CD8-positive, alpha-beta memory T cell (primary cell): ENCODE measurements at regions not wholly inside any gene's neighbourhood (a gene's known extent, or its start where the extent isn't known, plus 50 kb on each side); places are given as distances from the start of the nearest gene placed in this dataset.
"Not testable (repeated sequence)": the region's sequence is repeated elsewhere in the genome, so short reads cannot be mapped to it uniquely, and the experiment has no call there.

Experiments used
- CTCF ChIA-PET: fragments of 350-600 bp; sonication (Branson Sonifier 250); formaldehyde crosslinking; loops from one replicate; lab custom pipeline; 2021; ENCODE audit warnings: antibody characterized with exemption; lab: Charles Lee
- POLR2A ChIA-PET: fragments of 350-600 bp; sonication (Branson Sonifier 250); formaldehyde crosslinking; loops from one replicate; lab custom pipeline; 2021; ENCODE audit warnings: antibody characterized with exemption; lab: Charles Lee
- DNase-seq, 5 donors: peaks; one replicate each; pipeline versions ENCODE4 v3.0.0 to v3.0.0-alpha.2; 2020 to 2022; ENCODE audit warnings: mixed read lengths in 1 of 5
- H3K27ac ChIP-seq: one replicate; pipeline ENCODE4 v1.7.0; 2013; ENCODE audit warnings: low read depth, mild to moderate bottlenecking, low read length, moderate library complexity
- H3K27me3 ChIP-seq: 2 replicates; pipeline ENCODE4 v1.7.0; 2013; ENCODE audit warnings: low read length, mild to moderate bottlenecking; ENCODE audit not compliant: insufficient read depth, poor library complexity, severe bottlenecking
- H3K36me3 ChIP-seq: 2 replicates; pipeline ENCODE4 v1.7.0; 2013; ENCODE audit warnings: mild to moderate bottlenecking, low read length, moderate library complexity; ENCODE audit not compliant: insufficient read depth
- H3K4me1 ChIP-seq: 2 replicates; pipeline ENCODE4 v1.7.0; 2013; ENCODE audit warnings: mild to moderate bottlenecking, low read length, moderate library complexity; ENCODE audit not compliant: insufficient read depth
- H3K4me3 ChIP-seq: 2 replicates; pipeline ENCODE4 v1.7.0; 2013; ENCODE audit warnings: mild to moderate bottlenecking, low read length
- H3K9me3 ChIP-seq: 2 replicates; pipeline ENCODE4 v1.7.0; 2013; ENCODE audit warnings: mild to moderate bottlenecking, low read length
- H3K27ac Mint-ChIP-seq, 8 donors: one replicate each; pipeline ENCODE4 v1.8.0; 2020 to 2021; ENCODE audit warnings: mixed read lengths in 8 of 8, mild to moderate bottlenecking in 6 of 8, inconsistent platforms in 3 of 8, moderate library complexity in 3 of 8
- H3K27me3 Mint-ChIP-seq, 2 donors: one replicate each; pipeline ENCODE4 v1.8.0; 2020 to 2021; ENCODE audit warnings: mixed read lengths in 2 of 2, mild to moderate bottlenecking in 1 of 2, moderate library complexity in 1 of 2
- H3K36me3 Mint-ChIP-seq, 3 donors: one replicate each; pipeline ENCODE4 v1.8.0; 2020 to 2021; ENCODE audit warnings: mixed read lengths in 3 of 3, inconsistent platforms in 1 of 3, mild to moderate bottlenecking in 1 of 3
- H3K4me1 Mint-ChIP-seq, 3 donors: one replicate each; pipeline ENCODE4 v1.8.0; 2020 to 2021; ENCODE audit warnings: mixed read lengths in 3 of 3, inconsistent platforms in 1 of 3, mild to moderate bottlenecking in 1 of 3
- H3K4me3 Mint-ChIP-seq, 7 donors: one replicate each; pipeline ENCODE4 v1.8.0; 2020 to 2021; ENCODE audit warnings: mixed read lengths in 7 of 7, mild to moderate bottlenecking in 6 of 7, moderate library complexity in 4 of 7, inconsistent platforms in 2 of 7
- H3K9me3 Mint-ChIP-seq, 5 donors: one replicate each; pipeline ENCODE4 v1.8.0; 2020 to 2022; ENCODE audit warnings: mixed read lengths in 5 of 5, mild to moderate bottlenecking in 3 of 5, moderate library complexity in 2 of 5, inconsistent platforms in 1 of 5

- Mint-ChIP-seq H3K4me1 (no peaks in the 10 kb centered on the region), H3K27me3 (no peaks in the 10 kb centered on the region), H3K9me3 (peaks cover 7 to 22% (median 9%) of the 10 kb centered on the region in 5 donors), H3K36me3 (no peaks in the 10 kb centered on the region), H3K4me3 (no peak overlapping the region), H3K27ac (no peak overlapping the region)
- Histone ChIP-seq H3K4me3 (no peak overlapping the region), H3K36me3 (no peaks in the 10 kb centered on the region), H3K27me3 (no peaks in the 10 kb centered on the region), H3K9me3 (no peaks in the 10 kb centered on the region), H3K4me1 (no peaks in the 10 kb centered on the region), H3K27ac (no peak overlapping the region)
- no peak for DNase-seq
- ChIA-PET POLR2A (no interaction called here), CTCF (no interaction called here)
Observed at GRCh38 chr6:67501755-67502154, 1133.3 kb upstream of the ADGRB3 start.

- no peaks in the 10 kb centered on the region for H3K27me3 Mint-ChIP-seq
- H3K4me3 Mint-ChIP-seq, result no peak overlapping the region
- CTCF ChIA-PET, result no interaction called here
- no peaks in the 10 kb centered on the region for H3K4me1 ChIP-seq
- POLR2A ChIA-PET, result no interaction called here
- no peak overlapping the region for H3K4me3 ChIP-seq
- no peak overlapping the region for H3K27ac ChIP-seq
- no peaks in the 10 kb centered on the region for H3K36me3 Mint-ChIP-seq
- DNase-seq, result no peak
- no peak overlapping the region for H3K27ac Mint-ChIP-seq
- H3K9me3 ChIP-seq, result no peaks in the 10 kb centered on the region
- no peaks in the 10 kb centered on the region for H3K27me3 ChIP-seq
- H3K36me3 ChIP-seq, result no peaks in the 10 kb centered on the region
- no peaks in the 10 kb centered on the region for H3K4me1 Mint-ChIP-seq
- peaks cover 0 to 24% (median 7%) of the 10 kb centered on the region in 5 donors for H3K9me3 Mint-ChIP-seq
Observed at GRCh38 chr6:67497749-67498148, 1137.3 kb upstream of the ADGRB3 start.

- DNase-seq, result no peak
- no peaks in the 10 kb centered on the region for H3K27me3 ChIP-seq
- Mint-ChIP-seq H3K4me1 (no peaks in the 10 kb centered on the region), H3K4me3 (no peak overlapping the region), H3K9me3 (peaks cover 3 to 24% (median 7%) of the 10 kb centered on the region in 5 donors), H3K27ac (no peak overlapping the region), H3K36me3 (no peaks in the 10 kb centered on the region), H3K27me3 (no peaks in the 10 kb centered on the region)
- POLR2A ChIA-PET, result no interaction called here
- H3K4me1 ChIP-seq, result no peaks in the 10 kb centered on the region
- CTCF ChIA-PET, result no interaction called here
- no peaks in the 10 kb centered on the region for H3K36me3 ChIP-seq
- no peaks in the 10 kb centered on the region for H3K9me3 ChIP-seq
- H3K27ac ChIP-seq, result no peak overlapping the region
- H3K4me3 ChIP-seq, result no peak overlapping the region
Observed at GRCh38 chr6:67496191-67496590, 1138.9 kb upstream of the ADGRB3 start.

- Histone ChIP-seq H3K27me3 (no peaks in the 10 kb centered on the region), H3K36me3 (no peaks in the 10 kb centered on the region), H3K27ac (no peak overlapping the region), H3K4me3 (no peak overlapping the region), H3K9me3 (no peaks in the 10 kb centered on the region), H3K4me1 (no peaks in the 10 kb centered on the region)
- Mint-ChIP-seq H3K4me1 (no peaks in the 10 kb centered on the region), H3K4me3 (no peak overlapping the region), H3K9me3 (peaks cover 6 to 22% (median 11%) of the 10 kb centered on the region in 5 donors), H3K27me3 (no peaks in the 10 kb centered on the region), H3K36me3 (no peaks in the 10 kb centered on the region), H3K27ac (no peak overlapping the region)
- no peak for DNase-seq
- ChIA-PET POLR2A (no interaction called here), CTCF (no interaction called here)
Observed at GRCh38 chr6:67493682-67494081, 1141.4 kb upstream of the ADGRB3 start.

- ChIA-PET POLR2A (no interaction called here), CTCF (no interaction called here)
- no peaks in the 10 kb centered on the region for H3K36me3 ChIP-seq
- H3K9me3 ChIP-seq, result no peaks in the 10 kb centered on the region
- H3K36me3 Mint-ChIP-seq, result no peaks in the 10 kb centered on the region
- H3K27ac ChIP-seq, result no peak overlapping the region
- no peaks in the 10 kb centered on the region for H3K4me1 Mint-ChIP-seq
- no peaks in the 10 kb centered on the region for H3K27me3 ChIP-seq
- H3K27me3 Mint-ChIP-seq, result no peaks in the 10 kb centered on the region
- no peak overlapping the region for H3K4me3 ChIP-seq
- DNase-seq, result no peak
- no peaks in the 10 kb centered on the region for H3K4me1 ChIP-seq
- no peak overlapping the region for H3K27ac Mint-ChIP-seq
- H3K4me3 Mint-ChIP-seq, result no peak overlapping the region
- peaks cover 0 to 10% (median 3%) of the 10 kb centered on the region in 5 donors for H3K9me3 Mint-ChIP-seq
Observed at GRCh38 chr6:67475700-67476099, 1159.4 kb upstream of the ADGRB3 start.

GRCh38 chr6:67467341-67467740 lies 1167.7 kb upstream of the ADGRB3 start:
- H3K27ac Mint-ChIP-seq, result no peak overlapping the region
- ChIA-PET POLR2A (no interaction called here), CTCF (no interaction called here)
- Histone ChIP-seq H3K27me3 (no peaks in the 10 kb centered on the region), H3K36me3 (no peaks in the 10 kb centered on the region), H3K9me3 (no peaks in the 10 kb centered on the region), H3K4me1 (no peaks in the 10 kb centered on the region), H3K27ac (no peak overlapping the region), H3K4me3 (no peak overlapping the region)
- no peak overlapping the region for H3K4me3 Mint-ChIP-seq
- H3K9me3 Mint-ChIP-seq, result peaks cover 0 to 17% (median 10%) of the 10 kb centered on the region in 5 donors
- no peaks in the 10 kb centered on the region for H3K4me1 Mint-ChIP-seq
- H3K36me3 Mint-ChIP-seq, result no peaks in the 10 kb centered on the region
- H3K27me3 Mint-ChIP-seq, result no peaks in the 10 kb centered on the region
- no peak for DNase-seq

GRCh38 chr6:67462725-67463124 lies 1172.4 kb upstream of the ADGRB3 start:
- H3K27ac Mint-ChIP-seq, H3K4me1 ChIP-seq, H3K27me3 ChIP-seq, H3K9me3 ChIP-seq, DNase-seq, H3K36me3 Mint-ChIP-seq, CTCF ChIA-PET, H3K4me3 Mint-ChIP-seq, H3K36me3 ChIP-seq, H3K27ac ChIP-seq, POLR2A ChIA-PET, H3K4me3 ChIP-seq, H3K4me1 Mint-ChIP-seq, H3K27me3 Mint-ChIP-seq: not testable (repeated sequence)
- H3K9me3 Mint-ChIP-seq, result peaks cover 9 to 48% (median 29%) of the 10 kb centered on the region in 5 donors

- Mint-ChIP-seq H3K4me1 (no peaks in the 10 kb centered on the region), H3K4me3 (no peak overlapping the region), H3K27ac (no peak overlapping the region), H3K9me3 (peaks cover 12 to 53% (median 28%) of the 10 kb centered on the region in 5 donors), H3K27me3 (peaks cover 0 to 2% of the 10 kb centered on the region in 2 donors), H3K36me3 (no peaks in the 10 kb centered on the region)
- Histone ChIP-seq H3K27ac (no peak overlapping the region), H3K27me3 (no peaks in the 10 kb centered on the region), H3K36me3 (no peaks in the 10 kb centered on the region), H3K4me3 (no peak overlapping the region), H3K4me1 (no peaks in the 10 kb centered on the region), H3K9me3 (no peaks in the 10 kb centered on the region)
- ChIA-PET POLR2A (no interaction called here), CTCF (no interaction called here)
- no peak for DNase-seq
Observed at GRCh38 chr6:67459556-67459955, 1175.5 kb upstream of the ADGRB3 start.

- no peak for DNase-seq
- Histone ChIP-seq H3K4me1 (no peaks in the 10 kb centered on the region), H3K27me3 (no peaks in the 10 kb centered on the region), H3K27ac (no peak overlapping the region), H3K4me3 (no peak overlapping the region), H3K36me3 (no peaks in the 10 kb centered on the region), H3K9me3 (no peaks in the 10 kb centered on the region)
- POLR2A ChIA-PET, result no interaction called here
- CTCF ChIA-PET, result no interaction called here
- Mint-ChIP-seq H3K27me3 (peaks cover 0 to 2% of the 10 kb centered on the region in 2 donors), H3K27ac (no peak overlapping the region), H3K9me3 (peaks cover 12 to 48% (median 28%) of the 10 kb centered on the region in 5 donors), H3K36me3 (no peaks in the 10 kb centered on the region), H3K4me3 (no peak overlapping the region), H3K4me1 (no peaks in the 10 kb centered on the region)
Observed at GRCh38 chr6:67458265-67458664, 1176.8 kb upstream of the ADGRB3 start.
